Uterus (tissue), 2 donors: ENCODE measurements at regions not wholly inside any gene's neighbourhood (a gene's known extent, or its start where the extent isn't known, plus 50 kb on each side); places are given as distances from the start of the nearest gene placed in this dataset.

ENCODE experiments used
- CTCF ChIP-seq, 4 experiments: fragments of 200-600 bp in 2 of 4; fragments of 450-650 bp in 2 of 4; sonication (generic) in 2 of 4; IDR thresholded peaks; one replicate each; pipeline ENCODE4 v1.5.1; 2016 to 2019; ENCODE audit warnings: antibody characterized with exemption in 4 of 4, mild to moderate bottlenecking in 2 of 4, moderate library complexity in 1 of 4
- POLR2A ChIP-seq, 2 donors: fragments of 450-650 bp; IDR thresholded peaks; one replicate each; pipeline ENCODE4 v1.6.1; 2016; ENCODE audit warnings: antibody characterized with exemption in 2 of 2, mild to moderate bottlenecking in 1 of 2, moderate library complexity in 1 of 2

DNA sequence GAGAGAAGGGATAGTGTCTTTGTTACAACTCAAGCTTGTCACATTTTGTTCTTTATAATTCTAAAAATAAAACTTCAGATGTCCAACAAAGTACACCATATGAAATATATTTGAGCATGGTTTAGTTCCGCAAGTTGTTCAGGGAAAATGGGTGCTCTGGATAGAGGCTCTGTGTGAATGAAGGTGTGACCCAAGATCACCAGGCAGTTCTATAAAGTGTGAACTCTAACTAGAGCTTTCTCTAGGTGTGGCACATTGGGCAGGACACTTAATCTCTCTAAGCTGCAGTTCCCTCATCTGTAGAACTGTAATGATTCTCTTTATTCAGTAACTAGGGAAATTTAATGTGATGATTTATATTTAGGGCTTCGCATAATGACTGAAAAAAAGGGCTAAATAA, 139.3 kb downstream of the BCHE start:
- TF ChIP-seq CTCF (IDR thresholded peaks at IDR 0.05) (no peak), POLR2A (IDR thresholded peaks at IDR 0.05) (no peak)
